Breast epithelium (tissue), 3 donors: ENCODE measurements at regions not wholly inside any gene's neighbourhood (a gene's known extent, or its start where the extent isn't known, plus 50 kb on each side); places are given as distances from the start of the nearest gene placed in this dataset.

ENCODE experiments used
- POLR2A ChIP-seq: fragments of 450-650 bp; IDR thresholded peaks from one replicate; pipeline ENCODE4 v1.6.1; 2016; ENCODE audit warnings: antibody characterized with exemption, mild to moderate bottlenecking, moderate library complexity
- POLR2AphosphoS5 ChIP-seq, 3 donors: sonication (generic); formaldehyde crosslinking; IDR thresholded peaks; one replicate each; pipeline ENCODE4 v1.6.1; 2017; ENCODE audit warnings: antibody characterized with exemption in 3 of 3
- TF ChIP-seq, protein P1 (sequence below), 3 donors: fragments of 450-650 bp; IDR thresholded peaks; one replicate each; pipeline ENCODE4 v1.5.1; 2016 to 2017; ENCODE audit warnings: antibody characterized with exemption in 3 of 3, mild to moderate bottlenecking in 3 of 3, moderate library complexity in 3 of 3

DNA sequence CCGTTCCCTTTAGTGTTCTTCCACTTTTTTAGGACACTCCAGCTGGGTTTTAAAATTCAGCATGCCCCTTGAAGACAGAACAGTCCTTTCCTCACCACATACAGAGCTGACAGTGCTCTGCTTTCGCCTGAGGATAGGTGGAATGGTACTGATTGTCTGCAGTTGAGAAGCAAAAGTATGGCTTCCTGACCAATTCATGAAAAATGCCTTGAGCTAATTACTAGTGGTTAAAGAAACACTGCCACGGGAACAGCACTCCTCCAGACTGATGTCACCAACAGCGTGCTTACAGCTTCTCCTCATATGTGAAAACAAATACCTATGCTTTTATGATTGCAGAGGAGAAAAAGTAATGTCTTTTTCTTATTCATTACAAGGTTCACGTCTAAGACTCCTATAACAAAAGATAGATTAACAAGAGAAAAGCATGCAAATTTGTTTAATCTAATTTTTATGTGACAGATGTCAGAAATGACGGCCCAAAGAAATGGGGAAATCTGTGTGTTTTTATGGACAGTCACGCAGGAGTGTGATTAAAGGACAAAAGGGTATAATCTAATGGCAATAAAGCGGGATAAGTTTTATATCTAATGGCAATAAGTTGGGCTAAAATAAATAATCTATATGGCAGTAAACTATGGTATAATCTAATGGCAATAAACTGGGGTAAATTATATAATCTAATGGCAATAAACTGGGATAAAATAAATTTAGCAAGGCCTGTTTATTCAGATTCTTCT lies 123.4 kb upstream of the ARHGAP42 start:
- TF ChIP-seq, protein P1, sequence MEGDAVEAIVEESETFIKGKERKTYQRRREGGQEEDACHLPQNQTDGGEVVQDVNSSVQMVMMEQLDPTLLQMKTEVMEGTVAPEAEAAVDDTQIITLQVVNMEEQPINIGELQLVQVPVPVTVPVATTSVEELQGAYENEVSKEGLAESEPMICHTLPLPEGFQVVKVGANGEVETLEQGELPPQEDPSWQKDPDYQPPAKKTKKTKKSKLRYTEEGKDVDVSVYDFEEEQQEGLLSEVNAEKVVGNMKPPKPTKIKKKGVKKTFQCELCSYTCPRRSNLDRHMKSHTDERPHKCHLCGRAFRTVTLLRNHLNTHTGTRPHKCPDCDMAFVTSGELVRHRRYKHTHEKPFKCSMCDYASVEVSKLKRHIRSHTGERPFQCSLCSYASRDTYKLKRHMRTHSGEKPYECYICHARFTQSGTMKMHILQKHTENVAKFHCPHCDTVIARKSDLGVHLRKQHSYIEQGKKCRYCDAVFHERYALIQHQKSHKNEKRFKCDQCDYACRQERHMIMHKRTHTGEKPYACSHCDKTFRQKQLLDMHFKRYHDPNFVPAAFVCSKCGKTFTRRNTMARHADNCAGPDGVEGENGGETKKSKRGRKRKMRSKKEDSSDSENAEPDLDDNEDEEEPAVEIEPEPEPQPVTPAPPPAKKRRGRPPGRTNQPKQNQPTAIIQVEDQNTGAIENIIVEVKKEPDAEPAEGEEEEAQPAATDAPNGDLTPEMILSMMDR (IDR thresholded peaks at IDR 0.05): no peak
- TF ChIP-seq POLR2A (no peak), POLR2AphosphoS5 (IDR thresholded peaks at IDR 0.05) (no peak)
